ENCODE measurements at regions not wholly inside any gene's neighbourhood (a gene's known extent, or its start where the extent isn't known, plus 50 kb on each side); places are given as distances from the start of the nearest gene placed in this dataset.

- no peak for DNase-seq
These were observed 366.8 kb upstream of the ZNF385D start for GRCh38 chr3:22117751-22118346.

DNA sequence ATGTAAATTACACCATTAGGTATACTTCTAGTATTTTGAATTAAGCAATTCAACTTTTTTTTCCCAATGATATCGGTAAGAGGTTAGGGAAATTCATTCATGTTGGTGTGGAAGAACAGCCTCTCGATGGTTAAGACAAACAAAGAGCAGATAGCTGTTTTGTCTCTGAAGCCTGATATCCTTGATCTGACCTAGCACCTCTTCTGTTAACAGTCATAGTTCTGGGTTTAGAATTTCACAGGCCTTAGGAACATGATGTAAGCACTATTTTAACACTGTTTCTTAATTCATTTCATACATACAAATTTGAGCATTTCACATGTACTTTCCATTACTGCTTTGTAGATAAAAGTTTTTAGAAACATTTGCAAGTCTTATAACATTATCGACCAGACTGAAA, 367.5 kb upstream of the ZNF385D start:
- DNase-seq: no peak

DNA sequence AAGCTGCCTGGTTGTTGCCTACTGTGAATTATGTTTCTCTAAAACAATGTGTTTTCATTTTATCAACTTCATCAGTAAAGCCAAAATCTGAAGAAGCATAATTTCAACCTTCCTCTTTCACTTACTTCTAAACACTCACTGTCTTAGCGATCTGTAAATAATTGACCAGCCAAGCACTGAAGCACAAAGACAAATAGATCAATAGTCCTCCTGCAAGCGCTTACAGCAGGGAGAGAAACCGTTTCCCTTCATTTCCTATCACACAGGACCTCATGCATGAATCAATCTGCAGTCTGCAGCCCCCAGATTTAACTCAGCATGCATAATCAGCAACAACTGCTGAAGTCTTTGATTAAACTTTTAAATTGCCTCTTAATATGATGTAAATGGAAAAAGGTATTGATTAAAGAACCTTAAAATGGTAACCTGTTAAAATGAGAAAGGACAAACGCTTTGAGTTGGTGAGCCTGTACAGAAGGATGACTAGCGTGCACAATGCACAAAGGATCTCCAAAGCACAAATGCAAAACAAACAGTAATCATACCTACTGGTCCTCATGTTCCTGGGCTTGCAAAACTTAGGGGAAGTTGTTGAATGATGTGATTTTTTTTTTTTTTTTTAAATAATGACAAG, 370.2 kb upstream of the ZNF385D start:
- DNase-seq: no peak

- DNase-seq: no peak
These were observed 371.6 kb upstream of the ZNF385D start for GRCh38 chr3:22122567-22122966.

GRCh38 chr3:22129101-22129500, 378.1 kb upstream of the ZNF385D start:
- no peak for DNase-seq

- no peak for DNase-seq
These were observed 390.8 kb upstream of the ZNF385D start for GRCh38 chr3:22141769-22142168.

DNA sequence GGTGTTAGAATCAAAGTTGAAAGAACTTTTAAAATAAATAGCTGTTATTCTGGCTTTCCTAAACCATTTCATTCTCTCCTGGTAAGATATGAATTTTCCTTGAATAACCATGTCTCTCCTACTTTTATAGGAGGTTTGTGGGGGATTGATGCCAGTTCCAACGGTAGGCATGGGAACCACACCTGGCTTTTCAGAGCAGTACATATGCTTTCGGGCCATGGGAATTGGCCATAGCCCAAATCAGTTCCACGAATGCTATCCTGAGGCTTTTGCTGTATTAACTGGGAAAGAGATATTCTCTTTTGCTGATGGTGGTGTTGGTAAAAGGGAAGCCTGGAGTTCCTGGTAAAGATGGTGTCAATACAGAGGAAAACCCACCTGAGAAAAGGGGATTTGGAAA, 396.2 kb upstream of the ZNF385D start:
- DNase-seq: no peak

GRCh38 chr3:22156868-22157267, 405.9 kb upstream of the ZNF385D start:
- DNase-seq: no peak

DNA sequence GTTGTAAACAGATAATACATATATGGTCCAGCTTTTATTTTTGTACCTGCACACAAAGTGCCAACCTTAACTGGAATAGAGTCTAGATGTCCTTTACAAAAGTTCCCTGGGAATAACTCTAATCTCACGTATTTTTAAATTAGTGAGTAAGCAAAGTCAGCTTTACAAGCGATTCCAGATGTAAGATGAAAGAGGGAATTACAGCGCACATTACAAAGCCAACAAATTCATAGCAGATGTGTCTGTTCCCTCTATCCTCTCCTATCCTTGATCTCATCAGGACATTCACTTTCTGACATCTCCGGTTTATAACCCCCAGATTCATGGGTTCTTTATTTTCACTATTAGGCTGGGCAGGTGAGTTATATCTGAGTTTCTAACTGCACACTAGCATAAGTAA, 406.8 kb upstream of the ZNF385D start:
- DNase-seq: no peak

GRCh38 chr3:22159004-22159695, 408.1 kb upstream of the ZNF385D start:
- DNase-seq: no peak

GRCh38 chr3:22161315-22161714, 410.3 kb upstream of the ZNF385D start:
- DNase-seq: no peak

- no peak for DNase-seq
These were observed 419.4 kb upstream of the ZNF385D start for GRCh38 chr3:22170370-22170769.

GRCh38 chr3:22172964-22173363, 422.0 kb upstream of the ZNF385D start:
- no peak for DNase-seq

- no peak for DNase-seq
These were observed 424.9 kb upstream of the ZNF385D start for GRCh38 chr3:22175947-22176346.

GRCh38 chr3:22176911-22177310, 425.9 kb upstream of the ZNF385D start:
- no peak for DNase-seq

DNA sequence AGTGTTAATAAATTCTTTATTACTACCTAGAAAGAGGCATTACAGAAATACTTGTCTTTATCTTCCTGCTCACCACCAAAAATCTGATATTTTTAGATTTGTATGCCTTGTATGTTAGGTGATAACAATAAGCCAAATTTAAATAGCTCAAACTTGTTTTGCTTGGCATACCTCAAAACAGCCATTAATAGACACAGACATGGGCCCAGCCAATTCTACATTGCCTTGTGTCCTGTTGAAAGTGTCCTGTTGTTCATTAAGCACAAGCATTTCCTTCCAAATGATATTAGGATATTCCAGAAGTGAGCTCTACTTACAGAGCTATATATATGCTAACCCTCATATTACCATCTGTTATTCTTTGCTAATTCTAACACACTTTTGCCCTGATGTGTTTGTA, 438.6 kb upstream of the ZNF385D start:
- no peak for DNase-seq

GRCh38 chr3:22199095-22199494, 448.1 kb upstream of the ZNF385D start:
- no peak for DNase-seq

- no peak for DNase-seq
These were observed 457.8 kb upstream of the ZNF385D start for GRCh38 chr3:22208844-22209243.

- no peak for DNase-seq
These were observed 458.6 kb upstream of the ZNF385D start for GRCh38 chr3:22209578-22209977.

- DNase-seq: no peak
These were observed 459.7 kb upstream of the ZNF385D start for GRCh38 chr3:22210693-22211092.

- no peak for DNase-seq
These were observed 465.6 kb upstream of the ZNF385D start for GRCh38 chr3:22216601-22217000.

- no peak for DNase-seq
These were observed 474.2 kb upstream of the ZNF385D start for GRCh38 chr3:22225161-22225560.

GRCh38 chr3:22228705-22229104, 477.7 kb upstream of the ZNF385D start:
- no peak for DNase-seq

DNA sequence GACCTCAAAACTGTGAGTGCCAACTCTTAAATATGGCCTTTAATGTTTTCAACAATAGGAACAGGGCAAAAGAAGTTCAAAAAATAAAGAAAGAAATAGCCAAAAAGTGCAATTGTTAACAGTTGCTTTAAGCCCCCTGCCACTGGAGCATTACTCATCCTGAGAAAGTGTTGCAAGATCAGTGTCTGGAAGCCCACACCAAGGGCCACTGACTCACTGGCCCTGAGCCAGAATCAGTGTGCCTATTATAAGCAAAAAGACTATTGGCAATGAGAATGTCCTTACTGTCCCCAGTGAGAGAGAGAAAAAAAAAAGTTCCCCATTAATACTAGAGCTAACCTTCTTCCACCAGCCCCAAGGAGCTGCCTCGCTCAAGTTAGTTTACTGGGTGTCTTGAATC, 480.1 kb upstream of the ZNF385D start:
- DNase-seq: no peak

All from stimulated activated CD4-positive, alpha-beta T cell treated with anti-CD3 and anti-CD28 coated beads, Interleukin-4, amount 100 ng/mL, for 24 hours (primary cell).